Stomach smooth muscle (tissue), 2 donors: ENCODE measurements at regions not wholly inside any gene's neighbourhood (a gene's known extent, or its start where the extent isn't known, plus 50 kb on each side); places are given as distances from the start of the nearest gene placed in this dataset.

Experiments used
- H3K27ac ChIP-seq: one replicate; pipeline ENCODE4 v1.7.0; 2013; ENCODE audit warnings: mild to moderate bottlenecking, low read length, inconsistent platforms
- H3K27me3 ChIP-seq, 2 donors: one replicate each; pipeline ENCODE4 v1.7.0; 2013; ENCODE audit warnings: low read length in 2 of 2; ENCODE audit not compliant: insufficient read depth in 2 of 2, control insufficient read depth in 1 of 2
- H3K36me3 ChIP-seq, 2 donors: one replicate each; pipeline ENCODE4 v1.7.0; 2013; ENCODE audit warnings: low read length in 2 of 2; ENCODE audit not compliant: control insufficient read depth in 2 of 2, insufficient read depth in 2 of 2
- H3K4me1 ChIP-seq: one replicate; pipeline ENCODE4 v1.7.0; 2013; ENCODE audit warnings: low read length; ENCODE audit not compliant: control insufficient read depth, insufficient read depth
- H3K4me3 ChIP-seq, 2 donors: one replicate each; pipeline ENCODE4 v1.7.0; 2013; ENCODE audit warnings: low read length in 2 of 2
- H3K9ac ChIP-seq, 2 donors: one replicate each; pipeline ENCODE4 v1.7.0; 2013; ENCODE audit warnings: low read length in 2 of 2, mild to moderate bottlenecking in 1 of 2
- H3K9me3 ChIP-seq, 2 donors: one replicate each; pipeline ENCODE4 v1.7.0; 2013; ENCODE audit warnings: low read length in 2 of 2; ENCODE audit not compliant: control insufficient read depth in 2 of 2
- donor health status: healthy.
- donor health status: Pancreatic carcinoma.

- H3K27ac ChIP-seq = no peak overlapping the region
- H3K27me3 ChIP-seq = peaks cover 3 to 7% of the 10 kb centered on the region in 2 donors
- no peaks in the 10 kb centered on the region for H3K36me3 ChIP-seq
- H3K9me3 ChIP-seq = peaks cover 0 to 6% of the 10 kb centered on the region in 2 donors
- H3K4me3 ChIP-seq = no peak overlapping the region
- H3K4me1 ChIP-seq = no peaks in the 10 kb centered on the region
- no peak overlapping the region for H3K9ac ChIP-seq
Measured at GRCh38 chr2:118232391-118232790, 144.1 kb downstream of the INSIG2 start.

DNA sequence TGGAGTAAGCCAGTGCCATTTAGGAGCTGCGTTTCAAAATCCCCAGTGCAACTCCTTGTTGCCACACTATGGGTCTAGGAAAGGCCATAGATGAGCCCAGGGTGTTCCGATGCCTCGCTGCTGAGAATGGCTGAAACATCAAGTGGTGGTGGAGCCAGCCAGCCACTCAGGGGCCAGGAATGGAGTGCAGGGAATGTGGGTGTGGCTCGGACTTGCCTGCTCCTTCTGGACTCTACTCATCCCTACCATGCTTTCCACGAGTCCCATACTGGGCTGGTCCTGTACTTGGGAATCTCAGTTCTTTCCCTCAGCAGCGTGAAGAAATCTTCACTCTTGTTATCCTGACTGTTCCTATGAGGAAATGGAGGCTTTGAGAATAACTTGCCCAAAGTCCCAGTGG lies 143.5 kb downstream of the INSIG2 start:
- H3K4me3 ChIP-seq = no peak overlapping the region
- H3K9me3 ChIP-seq = peaks cover 0 to under 1% of the 10 kb centered on the region in 2 donors
- no peaks in the 10 kb centered on the region for H3K4me1 ChIP-seq
- peaks cover 3 to 9% of the 10 kb centered on the region in 2 donors for H3K27me3 ChIP-seq
- no peaks in the 10 kb centered on the region for H3K36me3 ChIP-seq
- no peak overlapping the region for H3K9ac ChIP-seq
- H3K27ac ChIP-seq = no peak overlapping the region

GRCh38 chr2:118227698-118228508 lies 139.6 kb downstream of the INSIG2 start:
- no peaks in the 10 kb centered on the region for H3K9me3 ChIP-seq
- H3K36me3 ChIP-seq = no peaks in the 10 kb centered on the region
- peaks cover 39 to 41% of the 10 kb centered on the region in 2 donors for H3K27me3 ChIP-seq
- no peak overlapping the region for H3K4me3 ChIP-seq
- H3K27ac ChIP-seq = no peak overlapping the region
- peaks cover 6% of the 10 kb centered on the region for H3K4me1 ChIP-seq
- no peak overlapping the region for H3K9ac ChIP-seq

DNA sequence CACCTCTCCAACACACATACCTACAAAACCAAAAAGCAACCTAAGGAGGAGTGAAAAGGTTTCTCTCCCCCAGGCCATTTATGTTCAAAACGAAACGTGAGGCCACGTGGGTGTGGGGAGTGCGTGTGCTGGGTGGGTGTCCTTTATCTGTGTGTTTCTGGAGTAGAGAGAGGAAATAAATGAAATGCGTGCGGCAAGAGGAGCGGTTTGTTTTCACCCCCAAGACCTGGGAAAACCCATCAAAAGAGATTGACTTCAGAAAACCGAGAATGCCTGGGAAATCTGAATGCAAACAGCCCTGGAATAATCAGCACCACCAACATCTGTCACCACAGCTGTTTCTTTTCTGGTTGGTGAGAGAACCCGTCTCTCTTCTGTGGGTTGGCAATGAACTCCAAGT lies 137.4 kb downstream of the INSIG2 start:
- no peaks in the 10 kb centered on the region for H3K36me3 ChIP-seq
- H3K4me3 ChIP-seq = no peak overlapping the region
- peaks cover 49 to 62% of the 10 kb centered on the region in 2 donors for H3K27me3 ChIP-seq
- no peaks in the 10 kb centered on the region for H3K9me3 ChIP-seq
- no peak overlapping the region for H3K27ac ChIP-seq
- H3K4me1 ChIP-seq = peaks cover 6% of the 10 kb centered on the region
- H3K9ac ChIP-seq = no peak overlapping the region

- H3K9me3 ChIP-seq = no peaks in the 10 kb centered on the region
- H3K36me3 ChIP-seq = no peaks in the 10 kb centered on the region
- H3K27ac ChIP-seq = no peak overlapping the region
- no peak overlapping the region for H3K9ac ChIP-seq
- no peak overlapping the region for H3K4me3 ChIP-seq
- peaks cover 6% of the 10 kb centered on the region for H3K4me1 ChIP-seq
- H3K27me3 ChIP-seq = peaks cover 48 to 62% of the 10 kb centered on the region in 2 donors
Measured at GRCh38 chr2:118224895-118225311, 136.6 kb downstream of the INSIG2 start.

DNA sequence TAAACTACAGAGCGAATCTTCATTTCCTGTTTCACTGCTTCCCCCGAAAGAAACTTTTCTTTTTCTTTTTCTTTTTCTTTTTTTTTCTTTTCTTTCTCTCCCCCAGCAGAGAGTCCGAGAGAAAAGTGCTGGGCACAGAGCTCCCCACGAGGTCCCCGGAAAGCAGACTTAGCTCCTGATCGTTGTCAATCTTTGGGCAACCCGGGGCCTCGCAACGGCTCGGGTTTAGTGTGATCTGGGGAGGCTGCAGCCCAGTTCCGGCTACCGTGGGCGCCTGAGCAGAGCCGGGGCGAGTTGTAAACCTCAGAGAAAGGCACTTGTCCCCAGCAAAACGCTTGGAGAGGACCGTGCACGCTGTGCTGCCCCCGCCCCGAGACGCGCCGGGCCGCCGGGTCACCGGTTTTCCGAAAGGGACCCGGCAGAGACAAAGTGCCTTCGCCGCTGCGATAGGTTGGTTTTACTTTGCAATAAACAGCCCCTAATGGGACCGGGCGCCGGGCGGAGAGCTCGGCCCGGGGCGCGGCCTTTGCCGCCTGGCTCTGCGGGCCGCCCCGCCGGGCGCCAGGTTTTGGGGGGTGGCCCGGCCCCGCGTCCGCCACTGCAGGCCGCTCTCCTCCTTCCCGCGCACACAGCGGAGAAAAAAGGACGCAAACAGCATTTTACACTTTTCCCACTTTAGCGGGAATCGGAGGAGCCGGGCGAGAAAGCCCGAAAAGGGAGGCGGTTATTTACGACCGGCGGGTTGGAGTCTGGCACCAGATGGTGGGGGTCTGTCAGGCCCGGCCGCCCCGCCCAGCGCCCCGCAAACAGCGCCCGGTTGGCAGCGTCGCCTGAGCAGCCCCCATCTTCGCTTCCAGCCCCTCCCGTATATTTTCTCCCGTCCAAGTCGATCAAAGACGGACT lies 136.0 kb downstream of the INSIG2 start:
- H3K27ac ChIP-seq = no peak overlapping the region
- peaks cover 6% of the 10 kb centered on the region for H3K4me1 ChIP-seq
- no peaks in the 10 kb centered on the region for H3K9me3 ChIP-seq
- peaks cover 46 to 62% of the 10 kb centered on the region in 2 donors for H3K27me3 ChIP-seq
- no peak overlapping the region for H3K9ac ChIP-seq
- peak overlapping the region; percentile 36 to 64 for H3K4me3 ChIP-seq
- no peaks in the 10 kb centered on the region for H3K36me3 ChIP-seq

GRCh38 chr2:118223511-118223991 lies 135.3 kb downstream of the INSIG2 start:
- Histone ChIP-seq H3K9ac (no peak overlapping the region), H3K27ac (no peak overlapping the region), H3K4me3 (peak overlapping the region; percentile 36 to 64), H3K27me3 (peaks cover 46 to 62% of the 10 kb centered on the region in 2 donors), H3K36me3 (no peaks in the 10 kb centered on the region), H3K4me1 (peaks cover 6% of the 10 kb centered on the region), H3K9me3 (no peaks in the 10 kb centered on the region)

DNA sequence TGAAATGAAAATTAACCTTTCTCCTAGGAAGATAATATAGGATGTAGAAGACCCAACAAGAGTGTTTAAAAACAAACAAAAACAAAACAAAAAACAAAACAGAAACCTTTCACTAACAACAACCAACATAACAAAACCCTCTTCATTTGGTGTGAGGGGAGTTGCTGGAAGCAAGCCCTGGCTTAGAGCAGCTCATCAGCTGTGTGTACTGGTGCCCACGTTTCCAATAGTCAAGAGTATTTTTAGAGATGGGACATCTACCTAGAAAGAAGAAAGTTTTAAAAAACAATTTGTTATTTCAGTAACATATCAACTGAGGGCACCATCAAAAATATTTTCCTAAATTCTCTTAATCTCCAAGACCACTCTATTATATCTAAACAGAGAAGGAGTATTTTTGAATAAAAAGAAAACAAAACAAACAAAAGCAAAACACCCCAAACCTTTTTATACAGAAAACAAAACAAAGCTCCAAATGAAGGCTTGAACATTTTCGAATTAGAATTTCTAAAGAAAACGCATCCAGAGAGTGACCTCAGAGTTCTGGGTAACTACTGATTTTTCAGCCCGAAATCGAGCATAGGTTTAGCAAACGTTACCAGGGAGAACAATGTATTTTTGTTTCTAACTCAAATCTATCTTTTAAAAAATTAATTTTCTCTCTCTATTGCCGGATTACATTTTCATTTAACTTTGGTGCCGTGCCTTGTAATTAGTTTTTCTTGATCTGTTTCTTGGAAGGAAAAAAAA lies 134.6 kb downstream of the INSIG2 start:
- Histone ChIP-seq H3K36me3 (no peaks in the 10 kb centered on the region), H3K27me3 (peaks cover 46 to 62% of the 10 kb centered on the region in 2 donors), H3K27ac (no peak overlapping the region), H3K9me3 (no peaks in the 10 kb centered on the region), H3K9ac (no peak overlapping the region), H3K4me3 (no peak overlapping the region), H3K4me1 (peaks cover 6% of the 10 kb centered on the region)

DNA sequence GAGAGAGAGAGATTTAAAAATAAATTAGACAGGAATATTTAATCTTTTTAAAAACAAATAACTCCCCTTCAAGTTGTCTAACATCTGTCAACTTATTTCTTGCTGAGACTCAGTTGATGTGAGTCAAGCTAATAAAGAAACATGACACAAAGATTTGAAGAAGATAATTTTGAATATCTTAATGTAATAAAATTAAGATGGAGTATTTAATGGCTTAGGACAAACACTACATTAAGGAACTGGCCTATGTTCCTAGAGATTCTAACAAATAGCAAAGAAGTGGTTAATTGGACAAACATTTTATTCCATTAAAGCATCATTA lies 134.0 kb downstream of the INSIG2 start:
- Histone ChIP-seq H3K36me3 (no peaks in the 10 kb centered on the region), H3K27me3 (peaks cover 44 to 62% of the 10 kb centered on the region in 2 donors), H3K27ac (no peak overlapping the region)

DNA sequence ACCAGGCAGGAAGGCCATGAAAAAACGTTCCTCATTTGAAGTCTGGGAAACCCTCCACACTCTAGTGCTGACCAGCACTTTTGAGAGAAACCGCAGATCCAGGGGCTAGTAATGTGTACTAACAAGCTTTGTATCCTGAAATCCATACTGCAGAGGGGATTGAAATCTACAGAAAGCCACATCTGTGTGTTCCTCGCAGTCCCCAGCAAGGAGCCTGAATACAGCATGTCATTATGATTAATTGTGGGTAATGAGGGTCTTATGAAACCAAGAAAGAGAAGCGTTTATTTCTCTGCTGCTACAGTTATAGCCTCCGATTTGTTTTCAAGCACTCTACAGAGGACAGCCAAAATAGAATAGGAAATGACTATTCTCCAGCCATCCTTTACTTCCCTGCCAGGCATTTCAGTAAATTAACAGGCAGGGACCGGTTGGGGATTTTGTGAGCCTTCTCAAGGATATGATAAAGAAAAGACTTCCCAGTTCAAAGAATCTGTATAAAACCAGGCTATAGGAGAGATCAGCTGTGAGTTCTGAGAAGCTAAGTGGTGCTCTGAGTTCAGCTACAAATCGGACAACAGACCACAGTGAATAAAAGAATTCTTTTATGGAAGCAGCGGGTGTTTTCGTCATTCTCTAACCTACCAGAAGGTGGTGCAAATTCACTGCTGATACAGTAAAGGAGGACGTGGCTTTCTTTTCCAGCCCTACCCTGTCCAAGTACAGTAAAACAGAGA lies 133.4 kb downstream of the INSIG2 start:
- Histone ChIP-seq H3K4me3 (no peak overlapping the region), H3K27ac (no peak overlapping the region), H3K9ac (no peak overlapping the region), H3K27me3 (peaks cover 42 to 59% of the 10 kb centered on the region in 2 donors), H3K9me3 (no peaks in the 10 kb centered on the region), H3K36me3 (no peaks in the 10 kb centered on the region), H3K4me1 (peaks cover 6% of the 10 kb centered on the region)

More for the DNA sequence above, 134.0 kb downstream of the INSIG2 start:
- Histone ChIP-seq H3K4me3 (no peak overlapping the region), H3K4me1 (peaks cover 6% of the 10 kb centered on the region), H3K9me3 (no peaks in the 10 kb centered on the region), H3K9ac (no peak overlapping the region)
